Esophagus muscularis mucosa (tissue), 4 donors: ENCODE measurements at regions not wholly inside any gene's neighbourhood (a gene's known extent, or its start where the extent isn't known, plus 50 kb on each side); places are given as distances from the start of the nearest gene placed in this dataset.

Source experiments
- DNase-seq: peaks from one replicate; pipeline ENCODE4 v3.0.0-alpha.2; 2017; ENCODE audit errors: extremely low spot score
- H3K27ac ChIP-seq, 4 donors: fragments of 200-600 bp; sonication (generic); replicated peaks in 1 of 4; 1 replicate in 3 of 4; 2 replicates in 1 of 4; pipeline ENCODE4 v1.5.1; 2016 to 2019; ENCODE audit warnings: mild to moderate bottlenecking in 1 of 4
- H3K27me3 ChIP-seq, 4 donors: fragments of 200-600 bp; sonication (generic); one replicate each; pipeline versions ENCODE4 v1.5.1 to v1.6.0; 2016 to 2019
- H3K36me3 ChIP-seq, 4 donors: fragments of 200-600 bp; sonication (generic); one replicate each; pipeline ENCODE4 v1.5.1; 2016 to 2019
- H3K4me1 ChIP-seq, 4 donors: fragments of 200-600 bp; sonication (generic); one replicate each; pipeline ENCODE4 v1.5.1; 2016 to 2019
- H3K4me3 ChIP-seq, 4 donors: fragments of 200-600 bp; sonication (generic); 1 replicate in 2 of 4; 2 replicates in 2 of 4; pipeline ENCODE4 v1.5.1; 2016 to 2019; ENCODE audit warnings: mild to moderate bottlenecking in 4 of 4, moderate library complexity in 1 of 4
- H3K9me3 ChIP-seq, 4 donors: fragments of 200-600 bp; sonication (generic); 1 replicate in 3 of 4; 2 replicates in 1 of 4; pipeline ENCODE4 v1.5.1; 2016 to 2019
- CTCF ChIP-seq, 3 experiments: fragments of 200-600 bp in 2 of 3; fragments of 450-650 bp in 1 of 3; sonication (generic) in 2 of 3; IDR thresholded peaks; one replicate each; pipeline ENCODE4 v1.5.1; 2017 to 2019; ENCODE audit warnings: antibody characterized with exemption in 3 of 3, mild to moderate bottlenecking in 2 of 3, moderate library complexity in 1 of 3
- EP300 ChIP-seq: sonication (generic); formaldehyde crosslinking; IDR thresholded peaks from one replicate; pipeline ENCODE4 v1.6.1; 2017; ENCODE audit warnings: antibody characterized with exemption
- POLR2A ChIP-seq: fragments of 450-650 bp; IDR thresholded peaks from one replicate; pipeline ENCODE4 v1.6.1; 2017; ENCODE audit warnings: antibody characterized with exemption, moderate library complexity, mild to moderate bottlenecking, low read depth
- POLR2AphosphoS5 ChIP-seq, 2 donors: sonication (generic); formaldehyde crosslinking; IDR thresholded peaks; one replicate each; pipeline ENCODE4 v1.6.1; 2017; ENCODE audit warnings: antibody characterized with exemption in 2 of 2
- WGBS: methylation state at CpG from one replicate; pipeline ENCODE4 v1.1.5; 2018; 5-methylcytosine and 5-hydroxymethylcytosine counted together
- intact Hi-C: fragments of 100-400 bp; cut with DNase I; formaldehyde crosslinking; loops from one replicate; pipeline ENCODE4 v1.15.1; 2023

- intact Hi-C loops: no loop called here
- 91% methylated on average over 3 of the region's 3 CpGs for WGBS
- peaks cover 0 to 4% (median 0%) of the 10 kb centered on the region in 4 donors for H3K9me3 ChIP-seq
- H3K36me3 ChIP-seq: no peaks in the 10 kb centered on the region
- TF ChIP-seq EP300 (no peak), POLR2AphosphoS5 (IDR thresholded peaks at IDR 0.05) (no peak), POLR2A (no peak), CTCF (IDR thresholded peaks at IDR 0.05) (no peak)
- no peak overlapping the region for H3K4me3 ChIP-seq
- no peak for DNase-seq
- H3K27ac ChIP-seq: no peak overlapping the region
- H3K27me3 ChIP-seq: peaks cover 0 to 3% (median 0%) of the 10 kb centered on the region in 4 donors
- H3K4me1 ChIP-seq: peaks cover 0 to 4% (median 0%) of the 10 kb centered on the region in 4 donors
These were observed 97.1 kb upstream of the PRICKLE1 start for GRCh38 chr12:42686514-42687172.

DNA sequence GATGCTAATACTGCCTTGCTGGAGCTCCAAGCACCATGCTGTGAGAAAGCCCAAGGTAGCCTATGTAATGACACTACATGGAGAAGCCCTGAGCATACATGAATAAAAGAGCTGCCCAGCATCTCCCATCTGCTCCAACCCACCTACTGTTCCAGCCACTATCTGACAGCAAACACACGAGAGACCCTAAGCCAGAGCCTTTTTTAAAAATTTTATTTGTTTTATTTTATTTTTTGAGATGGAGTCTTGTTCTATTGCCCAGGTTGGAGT lies 95.2 kb upstream of the PRICKLE1 start:
- H3K9me3 ChIP-seq: no peaks in the 10 kb centered on the region
- intact Hi-C loops: no loop called here
- no peak overlapping the region for H3K4me3 ChIP-seq
- no peaks in the 10 kb centered on the region for H3K36me3 ChIP-seq
- no peak for DNase-seq
- peaks cover under 1 to 4% (median 2%) of the 10 kb centered on the region in 4 donors for H3K4me1 ChIP-seq
- TF ChIP-seq CTCF (IDR thresholded peaks at IDR 0.05) (no peak), POLR2AphosphoS5 (IDR thresholded peaks at IDR 0.05) (no peak), POLR2A (no peak), EP300 (no peak)
- peaks cover 0 to 3% (median 0%) of the 10 kb centered on the region in 4 donors for H3K27me3 ChIP-seq
- H3K27ac ChIP-seq: no peak overlapping the region
- WGBS: 96% methylated on average over 1 of the region's 1 CpG

DNA sequence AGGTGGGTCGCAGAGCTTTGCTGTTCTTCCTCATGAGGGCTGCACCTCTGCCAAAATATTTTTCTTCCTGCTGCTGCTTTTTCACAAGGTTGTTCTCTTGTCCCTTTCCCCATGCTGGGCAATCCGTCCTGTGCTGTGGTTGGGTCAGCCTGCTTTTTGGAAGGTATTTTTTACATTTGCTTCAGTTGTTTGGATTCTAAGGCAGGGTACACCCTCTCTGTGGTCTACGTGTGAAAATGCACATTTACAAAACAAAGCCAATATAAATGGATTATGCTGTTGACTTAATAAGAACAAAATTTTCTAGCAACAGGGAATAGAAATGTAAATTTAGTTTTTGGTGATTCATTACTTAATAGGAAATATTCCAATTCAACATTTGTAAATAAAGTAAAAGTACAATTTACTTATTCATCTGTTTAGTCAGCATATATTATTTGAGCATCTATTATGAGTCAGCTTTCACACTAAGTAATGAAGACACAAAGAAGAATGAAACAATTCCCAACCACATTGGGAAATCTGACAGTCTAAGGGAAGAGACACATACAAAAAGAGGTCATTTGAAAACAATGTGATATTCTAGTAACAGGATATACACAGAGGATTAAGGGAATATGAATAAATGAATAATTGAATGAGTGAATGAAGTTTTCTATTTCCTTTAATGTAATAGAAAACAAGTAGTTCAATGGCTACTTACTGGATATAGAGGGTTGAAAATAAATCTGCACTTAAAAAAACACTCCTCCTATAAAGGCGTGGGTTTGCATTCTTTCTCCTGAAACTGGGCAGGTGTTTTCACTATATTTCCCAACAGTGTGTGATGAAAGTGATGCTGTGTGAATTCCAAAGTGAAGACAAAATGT lies 94.6 kb upstream of the PRICKLE1 start:
- WGBS: 70% methylated on average over 4 of the region's 4 CpGs
- Histone ChIP-seq H3K9me3 (no peaks in the 10 kb centered on the region), H3K36me3 (no peaks in the 10 kb centered on the region), H3K4me3 (no peak overlapping the region), H3K27me3 (peaks cover 0 to 3% (median 0%) of the 10 kb centered on the region in 4 donors), H3K27ac (no peak overlapping the region), H3K4me1 (peaks cover 6 to 9% (median 8%) of the 10 kb centered on the region in 4 donors)
- DNase-seq: peak; percentile 70
- TF ChIP-seq EP300 (no peak), POLR2AphosphoS5 (IDR thresholded peaks at IDR 0.05) (no peak), POLR2A (no peak), CTCF (IDR thresholded peaks at IDR 0.05) (no peak)
- intact Hi-C loops: no loop called here

- Histone ChIP-seq H3K4me3 (no peak overlapping the region), H3K4me1 (peaks cover 8 to 14% (median 12%) of the 10 kb centered on the region in 4 donors), H3K36me3 (no peaks in the 10 kb centered on the region), H3K9me3 (no peaks in the 10 kb centered on the region), H3K27me3 (peaks cover 0 to 3% (median 0%) of the 10 kb centered on the region in 4 donors), H3K27ac (no peak overlapping the region)
- TF ChIP-seq CTCF (IDR thresholded peaks at IDR 0.05): no peak
- no peak for TF ChIP-seq POLR2A
- TF ChIP-seq POLR2AphosphoS5 (IDR thresholded peaks at IDR 0.05): no peak
- no peak for TF ChIP-seq EP300
- intact Hi-C loops: no loop called here
- 91% methylated on average over 1 of the region's 1 CpG for WGBS
- DNase-seq: peak; percentile 42
These were observed 93.7 kb upstream of the PRICKLE1 start for GRCh38 chr12:42683266-42683665.
